GM18909 (cell line): ENCODE measurements at regions not wholly inside any gene's neighbourhood (a gene's known extent, or its start where the extent isn't known, plus 50 kb on each side); places are given as distances from the start of the nearest gene placed in this dataset.

ENCODE experiments used
- ATAC-seq: cut with Tn5 transposase; IDR thresholded peaks from one replicate; pipeline ENCODE4 v1.9.1; 2021; ENCODE audit warnings: mild to moderate bottlenecking; ENCODE audit not compliant: unreplicated experiment, poor library complexity

- no peak for ATAC-seq
Measured at GRCh38 chr4:156659570-156659969, 312.0 kb downstream of the PDGFC start.

- ATAC-seq: no peak
Measured at GRCh38 chr4:156656896-156657295, 314.7 kb downstream of the PDGFC start.

GRCh38 chr4:156654410-156654809 lies 317.2 kb downstream of the PDGFC start:
- no peak for ATAC-seq

GRCh38 chr4:156643826-156644225 lies 327.8 kb downstream of the PDGFC start:
- ATAC-seq: no peak

GRCh38 chr4:156642161-156642560 lies 329.4 kb downstream of the PDGFC start:
- no peak for ATAC-seq

- no peak for ATAC-seq
Measured at GRCh38 chr4:156638925-156639605, 332.5 kb downstream of the PDGFC start.

GRCh38 chr4:156638334-156638733 lies 333.3 kb downstream of the PDGFC start:
- ATAC-seq: no peak

- no peak for ATAC-seq
Measured at GRCh38 chr4:156636381-156636780, 335.2 kb downstream of the PDGFC start.

- ATAC-seq: no peak
Measured at GRCh38 chr4:156635051-156635450, 336.5 kb downstream of the PDGFC start.

GRCh38 chr4:156634612-156635011 lies 337.0 kb downstream of the PDGFC start:
- no peak for ATAC-seq

- ATAC-seq: no peak
Measured at GRCh38 chr4:156633847-156634246, 337.8 kb downstream of the PDGFC start.

GRCh38 chr4:156628858-156629257 lies 342.7 kb downstream of the PDGFC start:
- no peak for ATAC-seq

GRCh38 chr4:156623376-156623775 lies 348.2 kb downstream of the PDGFC start:
- ATAC-seq: no peak

GRCh38 chr4:156620786-156621185 lies 350.8 kb downstream of the PDGFC start:
- no peak for ATAC-seq

GRCh38 chr4:156619154-156619934 lies 352.3 kb downstream of the PDGFC start:
- no peak for ATAC-seq

- ATAC-seq: no peak
Measured at GRCh38 chr4:156615066-156615531, 356.5 kb downstream of the PDGFC start.

GRCh38 chr4:156614536-156614935 lies 357.1 kb downstream of the PDGFC start:
- no peak for ATAC-seq

- no peak for ATAC-seq
Measured at GRCh38 chr4:156609421-156609820, 362.2 kb downstream of the PDGFC start.

- ATAC-seq: no peak
Measured at GRCh38 chr4:156608651-156609050, 362.9 kb downstream of the PDGFC start.

- no peak for ATAC-seq
Measured at GRCh38 chr4:156607478-156607857, 364.1 kb downstream of the PDGFC start.

- ATAC-seq: no peak
Measured at GRCh38 chr4:156606554-156607477, 364.8 kb downstream of the PDGFC start.
